ENCODE measurements at regions not wholly inside any gene's neighbourhood (a gene's known extent, or its start where the extent isn't known, plus 50 kb on each side); places are given as distances from the start of the nearest gene placed in this dataset.

DNA sequence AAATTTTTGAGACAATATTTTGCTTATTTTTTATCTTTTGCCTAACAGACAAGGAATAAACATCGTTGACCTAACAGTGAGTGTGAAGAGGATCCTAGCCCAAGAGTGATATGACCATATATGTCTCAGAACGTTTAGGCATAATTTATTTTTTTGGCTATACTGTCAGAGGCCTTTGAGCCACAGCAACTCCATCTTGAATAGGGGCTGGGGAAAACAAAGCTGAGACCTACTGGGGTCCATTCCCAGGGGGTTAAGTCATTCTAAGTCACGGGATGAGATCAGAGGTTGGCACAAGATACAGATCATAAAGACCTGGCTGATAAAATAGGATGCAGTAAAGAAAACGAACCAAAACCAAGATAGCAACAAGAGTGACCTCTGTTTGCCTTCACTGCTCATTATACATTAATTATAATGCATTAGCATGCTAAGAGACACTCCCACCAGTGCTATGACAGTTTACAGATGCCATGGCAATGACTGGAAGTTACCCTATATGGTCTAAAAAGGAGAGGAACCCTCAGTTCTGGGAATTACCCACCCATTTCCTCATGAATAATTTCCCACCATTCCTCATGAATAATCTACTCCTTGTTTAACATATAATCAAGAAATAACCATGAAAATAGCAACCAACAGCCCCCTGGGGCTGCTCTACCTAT lies 510.9 kb upstream of the PCDH9 start:
- H3K4me3 ChIP-seq (ENCODE audit: low read depth, low read length) = no peak overlapping the region
- no peak for DNase-seq (ENCODE audit: extremely low spot score)
- no peaks in the 10 kb centered on the region for H3K4me1 ChIP-seq (ENCODE audit: insufficient read depth)
- H3K27ac ChIP-seq (ENCODE audit: low read depth) = no peak overlapping the region
- H3K36me3 ChIP-seq (ENCODE audit: insufficient read depth) = no peaks in the 10 kb centered on the region
- WGBS = 37% methylated on average over 4 of the region's 4 CpGs

DNA sequence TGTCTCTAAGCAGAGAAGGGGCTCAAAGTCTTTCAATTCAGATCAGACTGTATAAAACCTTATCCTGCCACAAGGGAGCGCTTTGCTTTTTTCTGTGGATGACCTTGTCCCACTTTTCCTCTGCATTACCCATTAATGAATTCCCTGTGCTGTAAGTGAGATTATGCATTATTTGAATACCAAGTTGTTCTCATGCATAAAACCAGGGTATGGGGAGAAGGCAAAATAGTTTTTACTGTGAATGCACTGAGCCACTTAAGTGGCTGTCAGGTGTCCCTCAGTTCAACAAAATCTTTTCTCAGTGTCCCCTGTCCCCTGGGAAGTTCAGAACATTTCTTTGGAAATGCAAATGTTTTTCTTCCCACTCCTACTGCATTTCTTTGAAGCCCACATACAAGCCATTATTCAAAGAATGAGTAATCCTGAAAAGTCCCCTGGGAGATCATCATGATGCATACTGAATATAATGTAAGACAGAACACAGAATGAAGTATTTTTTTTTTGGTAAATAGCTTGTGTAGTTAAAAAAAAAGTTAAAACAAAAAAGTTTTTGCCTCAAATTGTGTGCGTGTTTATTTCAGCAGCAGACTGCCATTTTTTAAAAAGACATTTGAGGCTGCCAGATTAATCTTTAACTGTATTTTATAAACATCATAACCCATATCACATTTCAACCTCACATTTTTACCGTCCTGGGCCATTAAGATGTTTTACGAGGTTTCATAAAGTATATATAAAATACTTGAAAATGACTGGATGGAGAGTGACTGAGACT lies 506.7 kb upstream of the PCDH9 start:
- no peak overlapping the region for H3K4me3 ChIP-seq (ENCODE audit: low read depth, low read length)
- H3K27ac ChIP-seq (ENCODE audit: low read depth) = no peak overlapping the region
- H3K4me1 ChIP-seq (ENCODE audit: insufficient read depth) = no peaks in the 10 kb centered on the region
- no peaks in the 10 kb centered on the region for H3K36me3 ChIP-seq (ENCODE audit: insufficient read depth)
- WGBS = 23% methylated on average over 4 of the region's 4 CpGs
- no peak for DNase-seq (ENCODE audit: extremely low spot score)

DNA sequence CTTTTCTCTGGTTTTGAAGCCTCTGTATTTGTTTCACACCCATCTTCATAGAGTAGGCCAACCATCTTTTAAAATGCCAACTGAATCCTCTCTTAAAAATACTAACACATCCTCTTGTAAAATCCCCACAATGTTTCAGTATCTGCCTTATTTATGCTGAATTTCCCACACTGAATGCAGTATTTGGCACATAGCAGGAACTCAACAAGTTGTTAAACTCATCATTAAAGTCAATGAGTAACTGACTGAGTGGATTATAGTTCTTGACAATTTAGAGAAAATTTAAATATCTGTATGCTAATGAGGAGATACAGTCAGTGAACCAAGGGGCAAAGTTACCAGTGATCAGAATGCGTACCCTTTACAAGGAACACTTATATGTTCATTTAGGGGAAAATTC lies 505.5 kb upstream of the PCDH9 start:
- Histone ChIP-seq H3K4me3 (ENCODE audit: low read depth, low read length) (no peak overlapping the region), H3K4me1 (ENCODE audit: insufficient read depth) (no peaks in the 10 kb centered on the region), H3K36me3 (ENCODE audit: insufficient read depth) (no peaks in the 10 kb centered on the region), H3K27ac (ENCODE audit: low read depth) (no peak overlapping the region)
- 98% methylated on average over 1 of the region's 1 CpG for WGBS
- DNase-seq (ENCODE audit: extremely low spot score) = no peak

DNA sequence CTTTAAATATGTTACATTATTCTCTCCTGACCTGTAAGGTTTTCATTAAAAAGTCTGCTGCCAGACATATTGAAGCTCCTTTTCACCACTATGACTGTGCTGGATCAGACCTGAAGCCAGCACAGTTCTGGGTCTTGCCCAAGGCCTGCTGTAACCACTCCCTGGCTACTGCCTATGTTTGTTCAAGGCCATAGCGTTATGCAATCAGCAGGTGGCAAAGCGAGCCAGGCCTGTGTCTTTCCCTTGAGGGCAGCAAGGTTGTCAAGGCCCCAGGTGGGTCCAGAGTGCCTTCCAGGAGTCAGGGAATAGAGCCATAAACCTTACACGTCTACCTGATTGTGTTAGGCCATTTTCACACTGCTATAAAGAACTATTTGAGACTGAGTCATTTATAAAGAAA lies 496.8 kb upstream of the PCDH9 start:
- H3K36me3 ChIP-seq (ENCODE audit: insufficient read depth) = no peaks in the 10 kb centered on the region
- WGBS = 76% methylated on average over 3 of the region's 3 CpGs
- H3K27ac ChIP-seq (ENCODE audit: low read depth) = no peak overlapping the region

DNA sequence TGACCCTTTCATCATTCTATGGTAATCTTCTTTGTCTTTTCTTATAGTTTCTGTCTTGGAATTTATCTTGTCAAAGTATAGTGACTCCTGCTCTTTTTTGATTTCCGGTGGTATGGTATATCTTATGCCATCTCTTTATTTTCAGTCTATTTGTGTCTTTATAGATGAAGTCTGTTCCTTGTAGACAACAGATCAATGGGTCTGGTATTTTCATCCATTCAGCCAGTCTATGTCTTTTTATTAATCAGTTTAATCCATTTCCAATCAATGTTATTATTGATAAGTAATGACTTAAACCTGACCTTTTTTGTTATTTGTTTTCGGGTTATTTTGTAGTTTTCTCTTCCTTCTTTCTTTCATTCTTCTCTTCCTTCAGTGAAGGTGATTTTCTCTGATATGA lies 495.9 kb upstream of the PCDH9 start:
- 64% methylated on average over 2 of the region's 2 CpGs for WGBS
- no peaks in the 10 kb centered on the region for H3K4me1 ChIP-seq (ENCODE audit: insufficient read depth)
- H3K36me3 ChIP-seq (ENCODE audit: insufficient read depth) = no peaks in the 10 kb centered on the region
- no peak for DNase-seq (ENCODE audit: extremely low spot score)
- H3K4me3 ChIP-seq (ENCODE audit: low read depth, low read length) = no peak overlapping the region
- H3K27ac ChIP-seq (ENCODE audit: low read depth) = no peak overlapping the region

More for the DNA sequence above, 496.8 kb upstream of the PCDH9 start:
- no peak for DNase-seq (ENCODE audit: extremely low spot score)
- Histone ChIP-seq H3K4me3 (ENCODE audit: low read depth, low read length) (no peak overlapping the region), H3K4me1 (ENCODE audit: insufficient read depth) (no peaks in the 10 kb centered on the region)

DNA sequence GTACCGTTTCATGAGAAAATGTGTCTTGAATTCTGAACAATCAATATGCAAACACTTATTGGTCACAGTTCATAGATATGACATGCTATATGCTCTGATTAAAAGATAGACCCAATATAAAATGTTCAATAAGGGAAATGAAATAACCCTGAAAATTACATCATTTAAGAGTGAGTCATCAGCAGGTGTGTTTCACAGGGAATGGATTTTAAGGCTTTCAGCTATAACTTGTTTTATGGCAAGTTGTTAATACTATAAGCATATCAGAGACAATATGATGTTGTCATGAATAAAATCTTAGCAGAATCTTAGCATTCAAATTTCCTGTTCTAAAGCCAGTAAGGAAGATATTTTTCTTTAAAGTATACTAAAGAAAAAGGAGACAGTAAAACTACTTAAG lies 483.4 kb upstream of the PCDH9 start:
- no peak for DNase-seq (ENCODE audit: extremely low spot score)
- H3K27ac ChIP-seq (ENCODE audit: low read depth) = no peak overlapping the region
- H3K4me1 ChIP-seq (ENCODE audit: insufficient read depth) = no peaks in the 10 kb centered on the region
- H3K36me3 ChIP-seq (ENCODE audit: insufficient read depth) = no peaks in the 10 kb centered on the region
- 80% methylated on average over 1 of the region's 1 CpG for WGBS
- no peak overlapping the region for H3K4me3 ChIP-seq (ENCODE audit: low read depth, low read length)

DNA sequence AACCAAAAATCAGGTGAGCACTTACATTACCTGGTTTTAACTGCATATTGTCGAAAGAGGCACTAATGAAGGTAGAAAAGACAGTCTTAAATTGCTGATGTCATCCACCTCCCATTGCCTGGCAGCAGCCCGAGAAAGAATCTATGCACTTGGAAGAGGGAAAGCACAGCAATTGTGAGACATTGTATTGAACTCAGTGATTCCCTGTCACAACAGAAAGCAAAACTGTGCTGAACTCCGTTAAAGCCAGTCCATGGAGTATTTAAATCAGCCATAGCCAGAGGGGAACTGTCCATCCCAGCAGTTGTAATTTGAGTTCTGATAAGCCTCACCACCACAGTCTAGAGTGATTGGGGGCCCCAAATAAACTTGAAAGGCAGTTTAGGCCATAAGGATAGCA lies 466.6 kb upstream of the PCDH9 start:
- Histone ChIP-seq H3K4me1 (ENCODE audit: insufficient read depth) (no peaks in the 10 kb centered on the region), H3K4me3 (ENCODE audit: low read depth, low read length) (no peak overlapping the region), H3K27ac (ENCODE audit: low read depth) (no peak overlapping the region), H3K36me3 (ENCODE audit: insufficient read depth) (no peaks in the 10 kb centered on the region)
- 70% methylated on average over 3 of the region's 3 CpGs for WGBS
- DNase-seq (ENCODE audit: extremely low spot score) = no peak

DNA sequence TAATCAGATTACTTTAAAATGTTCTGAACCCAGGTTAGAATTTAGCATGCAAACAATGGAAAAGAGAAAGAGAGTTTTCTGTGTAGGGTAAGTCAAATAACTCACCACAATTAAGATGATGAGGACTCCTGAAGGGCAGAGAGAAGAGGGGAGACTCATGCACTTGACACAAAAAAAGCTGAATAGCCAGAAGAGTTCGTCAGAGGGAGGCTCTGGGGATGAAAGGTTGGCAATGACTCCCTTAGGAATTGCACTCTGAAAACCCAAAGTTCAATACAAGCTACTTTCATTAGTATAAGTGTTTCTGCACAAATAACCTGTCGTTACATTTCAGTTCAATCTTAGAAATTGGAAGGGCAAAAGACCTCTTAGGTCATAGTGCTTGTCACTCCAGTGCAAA lies 434.4 kb upstream of the PCDH9 start:
- H3K27ac ChIP-seq (ENCODE audit: low read depth) = no peak overlapping the region
- H3K4me3 ChIP-seq (ENCODE audit: low read depth, low read length) = no peak overlapping the region
- H3K4me1 ChIP-seq (ENCODE audit: insufficient read depth) = no peaks in the 10 kb centered on the region
- WGBS = 62% methylated on average over 2 of the region's 2 CpGs
- H3K36me3 ChIP-seq (ENCODE audit: insufficient read depth) = no peaks in the 10 kb centered on the region
- DNase-seq (ENCODE audit: extremely low spot score) = no peak

DNA sequence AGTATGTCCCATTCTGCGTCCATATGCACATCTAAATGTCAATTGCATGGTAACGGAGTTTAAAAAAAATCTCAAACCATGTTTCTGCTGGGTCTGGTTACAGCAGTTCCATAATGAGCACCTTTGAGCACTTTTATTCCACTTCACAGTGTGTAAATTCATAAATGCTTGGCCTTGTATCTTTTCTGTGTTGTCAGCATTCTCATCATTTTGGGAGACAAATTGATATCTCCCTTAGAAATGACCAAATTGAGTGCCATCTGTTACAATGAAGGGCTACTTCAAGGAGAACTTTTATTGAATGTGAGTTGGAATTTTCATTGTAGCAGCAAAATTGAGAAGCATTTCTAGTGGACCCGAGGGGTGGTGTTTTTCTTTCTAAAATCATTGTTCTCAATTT lies 432.9 kb upstream of the PCDH9 start:
- H3K27ac ChIP-seq (ENCODE audit: low read depth) = no peak overlapping the region
- H3K4me3 ChIP-seq (ENCODE audit: low read depth, low read length) = no peak overlapping the region
- WGBS = 87% methylated on average over 3 of the region's 3 CpGs
- DNase-seq (ENCODE audit: extremely low spot score) = no peak
- H3K4me1 ChIP-seq (ENCODE audit: insufficient read depth) = no peaks in the 10 kb centered on the region
- no peaks in the 10 kb centered on the region for H3K36me3 ChIP-seq (ENCODE audit: insufficient read depth)

DNA sequence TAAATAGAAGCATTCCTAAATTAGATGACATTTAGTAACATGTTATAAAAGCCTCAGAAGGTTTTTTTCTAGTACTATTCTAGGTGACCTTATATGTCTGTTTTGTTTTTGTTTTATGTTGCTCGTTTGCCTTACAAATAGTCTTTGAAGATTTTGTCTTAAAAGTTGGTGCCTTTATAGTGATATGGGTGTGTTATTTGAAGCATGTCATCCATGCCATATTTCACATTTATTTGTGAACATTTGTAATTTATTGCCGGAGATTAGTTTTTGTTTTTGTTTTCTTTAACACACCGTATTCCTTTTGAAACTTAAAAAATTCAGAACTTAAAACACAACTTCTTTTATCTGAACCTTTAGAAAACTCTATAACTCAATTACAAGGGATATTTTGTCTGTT lies 422.8 kb upstream of the PCDH9 start:
- no peak overlapping the region for H3K27ac ChIP-seq (ENCODE audit: low read depth)
- no peaks in the 10 kb centered on the region for H3K4me1 ChIP-seq (ENCODE audit: insufficient read depth)
- H3K4me3 ChIP-seq (ENCODE audit: low read depth, low read length) = no peak overlapping the region
- no peaks in the 10 kb centered on the region for H3K36me3 ChIP-seq (ENCODE audit: insufficient read depth)
- 45% methylated on average over 3 of the region's 3 CpGs for WGBS
- no peak for DNase-seq (ENCODE audit: extremely low spot score)

DNA sequence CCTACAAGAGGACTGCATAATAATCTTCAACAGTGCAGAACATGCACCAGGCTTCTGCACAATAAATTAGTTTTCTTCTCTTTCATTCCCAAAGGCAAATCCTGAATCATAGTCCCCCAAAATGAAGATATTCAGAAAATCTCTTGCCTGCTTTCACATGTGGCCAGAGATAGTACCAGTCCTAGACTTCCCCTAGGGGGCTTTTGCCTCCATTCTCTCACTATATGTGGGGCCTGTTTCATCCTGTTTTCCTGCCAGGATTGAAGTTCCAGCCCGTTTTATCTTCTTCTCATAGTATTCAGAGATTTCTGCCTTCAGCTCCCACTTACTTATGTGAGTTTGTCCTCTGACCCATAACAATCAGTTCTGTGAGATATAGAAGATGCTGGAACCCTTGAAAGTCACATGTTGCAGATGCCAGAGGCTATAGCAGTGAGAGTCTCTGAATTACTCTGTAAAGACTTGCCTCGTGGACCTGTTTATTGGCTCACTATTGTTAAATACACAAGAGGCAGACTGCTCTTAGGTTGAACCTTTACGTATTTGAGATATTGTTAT lies 421.9 kb upstream of the PCDH9 start:
- H3K27ac ChIP-seq (ENCODE audit: low read depth) = no peak overlapping the region
- no peaks in the 10 kb centered on the region for H3K4me1 ChIP-seq (ENCODE audit: insufficient read depth)
- no peaks in the 10 kb centered on the region for H3K36me3 ChIP-seq (ENCODE audit: insufficient read depth)
- no peak for DNase-seq (ENCODE audit: extremely low spot score)
- H3K4me3 ChIP-seq (ENCODE audit: low read depth, low read length) = no peak overlapping the region
- 26% methylated on average over 3 of the region's 3 CpGs for WGBS

DNA sequence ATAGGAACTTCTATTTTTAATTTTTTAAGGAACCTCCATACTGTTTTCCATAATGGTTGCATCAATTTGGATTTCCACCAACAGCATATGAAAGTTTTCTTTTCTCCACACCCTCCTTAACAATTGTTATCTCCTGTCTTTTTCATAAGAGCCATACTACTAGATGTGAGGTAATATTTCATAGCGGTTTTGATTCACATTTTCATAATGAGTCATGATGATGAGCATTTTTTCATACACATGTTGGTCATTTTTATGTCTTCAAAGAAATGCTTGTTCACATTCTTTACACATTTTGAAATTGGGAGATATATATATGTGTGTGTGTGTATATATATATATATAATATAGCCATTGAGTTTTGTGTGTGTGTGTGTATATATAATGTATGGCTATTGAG lies 420.3 kb upstream of the PCDH9 start:
- Histone ChIP-seq H3K27ac (ENCODE audit: low read depth) (no peak overlapping the region), H3K36me3 (ENCODE audit: insufficient read depth) (no peaks in the 10 kb centered on the region), H3K4me3 (ENCODE audit: low read depth, low read length) (no peak overlapping the region), H3K4me1 (ENCODE audit: insufficient read depth) (no peaks in the 10 kb centered on the region)
- no peak for DNase-seq (ENCODE audit: extremely low spot score)
- 93% methylated on average over 1 of the region's 1 CpG for WGBS

DNA sequence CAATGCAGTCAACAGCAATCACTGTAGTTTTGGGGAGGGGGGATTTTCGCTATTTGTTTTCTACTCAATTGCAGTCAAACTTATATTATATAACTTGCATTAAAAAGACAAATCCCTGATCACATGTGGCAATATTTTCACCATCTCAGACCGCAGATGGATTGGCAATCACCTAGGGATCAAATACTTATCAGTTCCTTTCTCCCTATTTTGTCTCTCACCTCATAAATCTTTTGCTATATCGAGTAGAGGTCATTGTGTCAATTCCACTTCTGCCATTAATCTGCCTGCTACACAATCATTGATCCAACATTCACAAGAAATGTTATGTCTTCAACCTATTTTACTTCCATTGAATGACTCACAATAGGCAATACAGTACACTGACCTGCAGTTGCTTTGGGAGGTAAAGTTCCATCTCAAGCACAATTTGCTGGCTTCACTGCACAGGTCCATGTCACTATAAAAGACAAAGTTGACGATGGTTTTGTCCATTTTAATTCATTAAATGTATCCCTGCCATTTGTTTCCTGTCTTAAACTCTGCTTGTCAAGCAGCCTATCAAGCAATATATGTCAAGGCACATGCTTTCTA lies 415.8 kb upstream of the PCDH9 start:
- Histone ChIP-seq H3K4me3 (ENCODE audit: low read depth, low read length) (no peak overlapping the region), H3K36me3 (ENCODE audit: insufficient read depth) (no peaks in the 10 kb centered on the region), H3K4me1 (ENCODE audit: insufficient read depth) (no peaks in the 10 kb centered on the region), H3K27ac (ENCODE audit: low read depth) (no peak overlapping the region)
- DNase-seq (ENCODE audit: extremely low spot score) = no peak
- 55% methylated on average over 4 of the region's 4 CpGs for WGBS

DNA sequence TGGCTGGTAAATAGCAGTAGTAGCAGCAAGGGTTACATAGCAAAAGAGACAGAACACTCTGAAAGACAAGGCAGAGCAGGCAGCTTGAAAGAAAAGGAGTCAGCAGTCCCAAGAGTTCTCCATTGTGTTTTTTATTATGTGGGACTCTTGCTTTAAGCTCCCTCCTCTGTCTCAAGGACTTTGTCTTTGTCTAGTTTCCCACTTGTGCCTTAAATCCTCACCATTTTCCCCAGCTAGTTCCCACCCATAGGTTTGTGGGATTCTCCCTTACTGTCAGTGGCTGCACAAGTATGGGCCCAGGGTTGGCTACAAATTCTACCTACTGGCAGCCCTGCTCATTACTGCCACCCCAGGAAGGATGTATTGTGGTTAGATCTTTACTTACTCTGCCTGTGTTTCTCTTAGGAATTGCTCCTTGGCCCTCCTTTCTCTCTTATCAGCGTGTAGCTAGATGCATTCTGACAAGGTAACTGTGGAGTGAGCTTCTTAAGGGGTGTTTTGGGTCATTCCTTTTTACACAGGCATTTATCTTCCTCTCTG lies 413.4 kb upstream of the PCDH9 start:
- DNase-seq (ENCODE audit: extremely low spot score) = no peak
- 50% methylated on average over 1 of the region's 1 CpG for WGBS
- Histone ChIP-seq H3K4me3 (ENCODE audit: low read depth, low read length) (no peak overlapping the region), H3K4me1 (ENCODE audit: insufficient read depth) (no peaks in the 10 kb centered on the region), H3K27ac (ENCODE audit: low read depth) (no peak overlapping the region), H3K36me3 (ENCODE audit: insufficient read depth) (no peaks in the 10 kb centered on the region)

All from urinary bladder (tissue), 3 donors.